ENCODE measurements at regions not wholly inside any gene's neighbourhood (a gene's known extent, or its start where the extent isn't known, plus 50 kb on each side); places are given as distances from the start of the nearest gene placed in this dataset.
"Not testable (repeated sequence)": the region's sequence is repeated elsewhere in the genome, so short reads cannot be mapped to it uniquely, and the experiment has no call there.

- Histone ChIP-seq H3K4me1 (ENCODE audit: control insufficient read depth, extremely low read depth, insufficient read depth, low read length) (peaks cover 13% of the 10 kb centered on the region), H3K36me3 (ENCODE audit: control insufficient read depth in 2 of 2, extremely low read depth in 1 of 2, insufficient read depth in 2 of 2, low read length in 2 of 2) (peaks cover 0 to 11% of the 10 kb centered on the region in 2 experiments)
- H2AFZ ChIP-seq (ENCODE audit: low read depth, low read length); DNase-seq (ENCODE audit: low read depth, low spot score); H4K20me1 ChIP-seq (replicated peaks; ENCODE audit: control insufficient read depth, extremely low read depth, insufficient read depth, low read length); H3K9me3 ChIP-seq (replicated peaks; ENCODE audit: control insufficient read depth, insufficient read depth, low read length); H3K9me1 ChIP-seq (replicated peaks; ENCODE audit: control insufficient read depth, extremely low read depth, insufficient read depth, low read length); H3K79me2 ChIP-seq (ENCODE audit: control insufficient read depth, insufficient read depth, low read length); BruUV-seq (replicated peaks); H3K27me3 ChIP-seq (ENCODE audit: control insufficient read depth in 2 of 2, insufficient read depth in 2 of 2, low read length in 2 of 2); FAIRE-seq; dilution Hi-C loops (cut with MboI; ENCODE audit: extremely low pct_ligation_motif_present, low sequenced_read_pairs); intact Hi-C loops (cut with micrococcal nuclease); H3K27ac ChIP-seq (ENCODE audit: insufficient read depth, low read depth, low read length); H3K4me3 ChIP-seq (replicated peaks in 1 of 3; ENCODE audit: insufficient read depth in 1 of 3, low read depth in 1 of 3, low read length in 3 of 3); H3K4me2 ChIP-seq (ENCODE audit: insufficient read depth, low read length); H3K9ac ChIP-seq (replicated peaks; ENCODE audit: extremely low read depth, insufficient read depth, low read length): not testable (repeated sequence)
- ChIA-PET POLR2A (interaction anchor here (0.6 kb wide), 1 partner anchor 59 kb away, joined by 6 read pairs; no protein-coding TSS in a partner anchor), CTCF (interaction anchor here (1.1 kb wide), 1 partner anchor 15 kb away, joined by 3 read pairs; no protein-coding TSS in a partner anchor)
Observed at GRCh38 chr22:25348996-25349395, 129.6 kb downstream of the CRYBB2 start.

- H3K79me2 ChIP-seq (ENCODE audit: control insufficient read depth, insufficient read depth, low read length), result no peaks in the 10 kb centered on the region
- H3K4me1 ChIP-seq (ENCODE audit: control insufficient read depth, extremely low read depth, insufficient read depth, low read length), result peaks cover 13% of the 10 kb centered on the region
- no peak for FAIRE-seq
- H2AFZ ChIP-seq (ENCODE audit: low read depth, low read length), result no peak overlapping the region
- intact Hi-C loops (cut with micrococcal nuclease) (no loop called here), dilution Hi-C loops (cut with MboI; ENCODE audit: extremely low pct_ligation_motif_present, low sequenced_read_pairs) (no loop called here)
- no peaks in the 10 kb centered on the region for H3K9me1 ChIP-seq (replicated peaks; ENCODE audit: control insufficient read depth, extremely low read depth, insufficient read depth, low read length)
- TF ChIP-seq GATA2 (IDR thresholded peaks at IDR 0.05; ENCODE audit: insufficient read depth, insufficient read length, low read depth, low read length) (no peak), EZH2 (IDR thresholded peaks at IDR 0.05; ENCODE audit: borderline replicate concordance, low read depth, low read length, severe bottlenecking) (no peak), POLR2A (IDR thresholded peaks at IDR 0.05; ENCODE audit: low read depth, low read length) (no peak), JUN (IDR thresholded peaks at IDR 0.05; ENCODE audit: borderline replicate concordance, insufficient read depth, insufficient read length, low read depth) (no peak), CTCF (IDR thresholded peaks at IDR 0.05; ENCODE audit: extremely low read depth in 1 of 2, insufficient read depth in 1 of 2, low read depth in 1 of 2, low read length in 2 of 2) (no peak), FOS (IDR thresholded peaks at IDR 0.05; ENCODE audit: borderline replicate concordance, insufficient read depth, low read length) (no peak), MAX (IDR thresholded peaks at IDR 0.05; ENCODE audit: insufficient read depth, insufficient read length) (no peak), POLR2AphosphoS5 (IDR thresholded peaks at IDR 0.05; ENCODE audit: insufficient read depth, low read depth, low read length) (no peak), MYC (IDR thresholded peaks at IDR 0.05; ENCODE audit: low read depth, low read length) (no peak)
- no peaks in the 10 kb centered on the region for H3K27me3 ChIP-seq (ENCODE audit: control insufficient read depth in 2 of 2, insufficient read depth in 2 of 2, low read length in 2 of 2)
- H3K9ac ChIP-seq (replicated peaks; ENCODE audit: extremely low read depth, insufficient read depth, low read length), result no peak overlapping the region
- no peak for DNase-seq (ENCODE audit: low read depth, low spot score)
- peaks cover 0 to 13% of the 10 kb centered on the region in 2 experiments for H3K36me3 ChIP-seq (ENCODE audit: control insufficient read depth in 2 of 2, extremely low read depth in 1 of 2, insufficient read depth in 2 of 2, low read length in 2 of 2)
- ChIA-PET POLR2A (no interaction called here), CTCF (no interaction called here)
- H3K27ac ChIP-seq (ENCODE audit: insufficient read depth, low read depth, low read length), result no peak overlapping the region
- H4K20me1 ChIP-seq (replicated peaks; ENCODE audit: control insufficient read depth, extremely low read depth, insufficient read depth, low read length), result no peaks in the 10 kb centered on the region
- H3K4me3 ChIP-seq (replicated peaks in 1 of 3; ENCODE audit: insufficient read depth in 1 of 3, low read depth in 1 of 3, low read length in 3 of 3), result no peak overlapping the region
- H3K9me3 ChIP-seq (replicated peaks; ENCODE audit: control insufficient read depth, insufficient read depth, low read length), result no peaks in the 10 kb centered on the region
- H3K4me2 ChIP-seq (ENCODE audit: insufficient read depth, low read length), result no peak overlapping the region
- no TSS peak for BruUV-seq (replicated peaks)
Observed at GRCh38 chr22:25350551-25350971, 131.1 kb downstream of the CRYBB2 start.
